ENCODE measurements at regions not wholly inside any gene's neighbourhood (a gene's known extent, or its start where the extent isn't known, plus 50 kb on each side); places are given as distances from the start of the nearest gene placed in this dataset.
"Not testable (repeated sequence)": the region's sequence is repeated elsewhere in the genome, so short reads cannot be mapped to it uniquely, and the experiment has no call there.

GRCh38 chr15:31681529-31682259 lies 348.6 kb upstream of the CHRNA7 start:
- DNase-seq = not testable (repeated sequence)

DNA sequence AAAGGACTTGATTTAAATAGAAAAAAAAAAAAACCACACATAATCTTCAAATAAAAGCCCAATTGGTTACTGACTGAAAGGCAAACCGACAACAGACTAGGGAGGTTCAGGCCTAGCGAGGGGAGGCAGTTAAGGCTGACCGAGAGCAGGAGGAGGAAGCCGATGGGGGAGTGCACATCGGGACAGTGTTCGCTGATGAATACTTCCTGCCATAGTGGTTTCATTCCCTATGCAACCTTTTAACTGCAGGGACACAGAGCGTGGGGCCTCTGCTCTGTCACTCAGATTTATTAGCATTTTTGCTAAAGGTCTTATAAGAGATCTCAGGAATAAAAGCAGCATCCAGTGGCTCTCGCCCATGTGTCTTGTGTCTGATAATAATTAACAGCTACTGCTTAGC lies 343.2 kb upstream of the CHRNA7 start:
- peak; percentile 4 for DNase-seq

DNA sequence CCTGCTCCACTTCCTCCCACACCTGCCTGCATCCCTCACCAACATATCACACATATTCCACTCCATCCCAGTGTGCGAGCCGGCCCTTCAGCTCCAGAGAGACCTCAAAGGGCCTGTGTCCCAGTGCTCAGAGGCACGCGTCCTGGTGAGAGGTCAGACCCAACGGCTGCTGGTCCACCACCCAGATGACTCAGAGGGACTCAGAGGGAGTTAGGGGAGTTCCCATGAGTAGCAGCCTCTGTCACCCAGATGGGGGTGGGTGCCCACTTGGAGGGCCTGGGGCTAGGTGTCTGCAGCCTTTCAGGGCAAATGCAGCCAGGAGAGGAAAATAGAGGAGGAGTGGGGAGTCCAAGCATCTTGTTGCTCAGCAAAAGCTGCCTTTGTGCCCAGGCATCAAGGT lies 333.8 kb upstream of the CHRNA7 start:
- DNase-seq = not testable (repeated sequence)

DNA sequence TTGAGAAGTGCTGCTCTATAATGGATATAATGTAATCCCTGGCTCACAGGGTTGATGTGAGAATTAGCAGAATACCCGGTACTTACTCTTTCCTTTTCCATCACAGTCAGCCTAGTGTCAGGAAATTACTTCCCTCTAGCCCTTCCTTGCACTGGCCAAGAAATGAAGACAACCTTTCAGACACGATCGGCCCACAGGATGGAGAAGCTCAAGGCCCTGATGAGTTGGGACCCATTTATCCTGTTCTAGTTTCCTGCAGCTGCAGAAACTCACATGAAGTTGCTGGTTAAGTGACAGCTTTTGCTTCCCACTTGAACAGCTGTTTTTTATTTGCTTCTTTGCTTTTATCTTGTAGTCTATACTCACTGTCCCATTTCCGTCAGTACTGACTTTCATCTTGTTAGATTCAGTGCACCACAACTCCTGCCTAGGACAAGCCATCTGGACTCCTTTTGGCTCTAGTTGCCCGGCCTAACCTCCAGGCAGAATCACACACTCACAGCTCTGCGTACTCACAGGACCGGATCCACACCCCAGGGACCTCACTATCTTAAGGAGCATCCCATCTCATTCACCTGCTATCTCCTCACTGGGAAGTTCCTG lies 325.1 kb upstream of the CHRNA7 start:
- DNase-seq = not testable (repeated sequence)

GRCh38 chr15:31707944-31708702 lies 322.2 kb upstream of the CHRNA7 start:
- not testable (repeated sequence) for DNase-seq

DNA sequence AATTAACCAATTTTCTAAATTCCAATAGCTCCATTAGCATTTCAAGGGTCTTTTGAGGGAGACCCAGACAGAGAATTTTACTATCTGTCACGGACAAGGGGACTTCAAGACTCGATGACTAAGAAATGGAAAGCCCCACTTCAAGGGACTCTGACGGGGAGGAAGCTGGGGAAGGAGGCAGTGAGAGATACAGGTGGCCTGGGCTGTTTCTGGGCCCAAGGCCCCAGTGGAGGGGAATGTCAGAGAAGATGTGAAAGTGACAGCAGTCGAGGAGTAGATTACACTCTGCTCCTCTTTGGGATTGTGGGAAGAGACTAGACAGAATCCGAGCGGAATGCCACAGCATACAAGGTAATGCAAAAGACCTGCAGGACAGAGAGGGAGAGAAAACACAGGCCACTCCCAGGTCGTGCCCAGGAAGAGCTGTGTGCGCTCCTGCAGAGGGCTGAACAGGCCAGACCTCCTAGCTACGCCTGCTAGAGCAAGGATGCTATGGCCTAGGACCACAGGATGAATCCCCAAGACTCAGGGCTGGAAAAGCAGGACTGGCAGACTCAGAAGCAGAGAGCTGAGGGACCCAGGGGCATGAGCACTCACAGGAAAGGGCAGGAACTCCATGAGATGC lies 321.5 kb upstream of the CHRNA7 start:
- DNase-seq = not testable (repeated sequence)

DNA sequence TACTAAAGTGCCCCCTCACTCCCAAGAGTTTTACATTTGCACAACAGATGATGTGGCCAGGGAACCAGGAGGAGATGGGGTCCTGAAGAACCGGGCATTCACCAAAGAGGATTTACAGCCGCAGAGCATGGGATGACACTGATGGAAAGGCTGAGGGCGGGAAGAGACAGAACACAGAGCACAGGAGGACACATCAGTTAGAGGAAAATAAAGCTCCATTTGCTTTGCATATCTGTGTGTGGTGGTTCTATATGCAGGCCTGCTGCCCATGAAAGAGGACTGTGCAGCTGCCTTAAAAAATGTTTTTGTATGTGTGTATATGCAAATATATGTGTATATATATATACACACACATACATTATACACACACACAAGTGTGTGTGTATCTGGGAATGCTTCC lies 320.8 kb upstream of the CHRNA7 start:
- not testable (repeated sequence) for DNase-seq

- DNase-seq = not testable (repeated sequence)
These were observed 319.5 kb upstream of the CHRNA7 start for GRCh38 chr15:31710806-31711205.

GRCh38 chr15:31715208-31715607 lies 315.1 kb upstream of the CHRNA7 start:
- DNase-seq = not testable (repeated sequence)

DNA sequence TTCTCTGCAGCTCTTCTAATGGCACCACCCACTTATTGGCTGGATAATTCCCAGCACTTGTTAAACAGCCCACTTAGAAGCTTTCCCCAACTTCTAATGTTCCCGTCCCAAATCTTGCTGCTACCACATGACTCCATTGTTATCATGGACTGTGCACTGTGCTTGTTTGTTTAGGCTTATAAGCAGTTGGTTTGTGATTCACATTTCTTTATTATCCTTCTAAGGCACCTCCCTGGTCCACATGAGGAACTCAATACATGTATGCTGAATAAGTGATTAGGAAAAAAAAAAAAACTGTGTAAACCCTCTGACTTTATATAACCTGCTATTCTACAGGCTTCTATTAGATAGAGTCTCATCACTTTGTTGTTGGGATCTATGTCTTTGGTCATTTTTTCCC lies 311.7 kb upstream of the CHRNA7 start:
- DNase-seq = not testable (repeated sequence)

- DNase-seq = not testable (repeated sequence)
These were observed 310.8 kb upstream of the CHRNA7 start for GRCh38 chr15:31719396-31720022.

GRCh38 chr15:31723019-31723418 lies 307.3 kb upstream of the CHRNA7 start:
- not testable (repeated sequence) for DNase-seq

DNA sequence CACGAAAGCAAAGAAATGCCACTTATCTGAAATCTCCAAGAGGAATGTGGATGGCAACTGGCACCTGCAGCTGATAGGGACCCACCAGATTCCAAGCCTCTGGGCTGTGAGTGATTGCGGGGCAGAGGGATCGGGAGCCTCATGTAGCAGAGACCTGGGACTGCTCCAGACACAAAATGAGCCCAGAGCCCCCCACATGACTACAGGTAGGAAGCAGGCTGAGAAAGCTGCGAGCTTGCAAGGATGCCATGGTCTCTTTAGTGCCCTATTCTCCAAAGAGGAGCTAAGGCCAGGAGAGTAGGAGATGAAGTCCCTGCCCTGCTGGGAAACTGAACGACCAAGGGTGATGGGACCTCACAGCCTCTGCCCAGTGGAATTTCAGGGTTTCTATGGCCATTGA lies 305.4 kb upstream of the CHRNA7 start:
- DNase-seq = not testable (repeated sequence)

GRCh38 chr15:31725619-31726018 lies 304.7 kb upstream of the CHRNA7 start:
- not testable (repeated sequence) for DNase-seq

GRCh38 chr15:31727612-31728011 lies 302.7 kb upstream of the CHRNA7 start:
- no peak for DNase-seq

DNA sequence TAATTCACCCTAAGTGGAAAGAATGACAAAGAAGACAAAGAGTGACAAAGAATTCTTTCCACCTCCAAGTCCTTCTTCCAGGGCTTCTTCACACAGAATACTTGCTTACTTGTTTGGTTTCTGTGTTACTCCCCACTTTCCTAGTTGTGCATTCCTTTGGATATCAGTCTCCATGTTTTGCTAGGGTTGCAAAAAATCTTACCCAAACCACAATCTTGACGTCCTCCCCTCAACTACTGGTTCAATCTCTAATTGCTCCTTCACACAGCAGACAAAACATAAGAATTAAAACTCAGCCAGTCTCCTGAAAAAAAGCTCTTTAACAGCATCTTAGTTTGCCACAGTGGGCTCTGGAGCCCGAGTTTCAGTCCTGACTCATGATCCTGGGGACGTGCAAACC lies 297.6 kb upstream of the CHRNA7 start:
- no peak for DNase-seq

DNA sequence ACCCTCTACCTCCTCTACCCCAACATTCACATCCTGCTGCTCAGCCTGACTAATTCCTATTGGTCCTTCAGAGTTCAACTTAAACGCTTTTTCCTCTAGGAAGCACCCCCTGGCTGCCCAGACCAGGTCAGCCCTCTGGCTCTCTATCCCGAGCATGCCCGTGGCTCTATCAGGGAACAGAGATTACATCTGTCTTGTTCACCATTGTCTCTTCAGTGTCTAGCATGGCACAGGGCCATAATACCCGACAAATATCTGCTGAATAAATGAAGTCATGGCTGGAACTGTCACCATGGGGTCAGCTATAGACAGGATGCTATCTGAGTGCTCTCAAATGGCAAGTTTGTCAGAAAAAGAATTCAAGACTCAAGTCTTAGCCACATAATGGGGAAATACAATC lies 296.9 kb upstream of the CHRNA7 start:
- no peak for DNase-seq

DNA sequence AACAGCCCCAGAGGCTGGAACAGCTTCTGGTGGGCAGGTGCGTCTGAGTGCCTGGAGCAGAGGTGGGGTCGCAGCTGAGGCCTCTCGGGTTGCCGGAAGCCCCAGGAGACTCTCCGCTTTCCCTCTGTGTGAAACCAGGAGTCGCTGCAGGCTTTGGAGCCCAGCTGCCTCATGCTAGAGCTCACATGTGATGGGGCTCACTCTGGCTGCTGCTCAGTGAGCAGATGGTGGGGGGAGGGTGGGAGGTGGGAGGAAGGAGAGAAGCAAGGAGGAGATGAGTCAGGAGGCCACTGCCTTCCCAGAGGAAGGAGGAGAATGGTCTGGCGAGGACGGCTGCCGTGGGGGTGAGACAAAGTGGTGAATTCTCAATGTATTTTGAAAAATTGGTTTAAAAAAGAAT lies 290.1 kb upstream of the CHRNA7 start:
- peak; percentile 2 for DNase-seq

DNA sequence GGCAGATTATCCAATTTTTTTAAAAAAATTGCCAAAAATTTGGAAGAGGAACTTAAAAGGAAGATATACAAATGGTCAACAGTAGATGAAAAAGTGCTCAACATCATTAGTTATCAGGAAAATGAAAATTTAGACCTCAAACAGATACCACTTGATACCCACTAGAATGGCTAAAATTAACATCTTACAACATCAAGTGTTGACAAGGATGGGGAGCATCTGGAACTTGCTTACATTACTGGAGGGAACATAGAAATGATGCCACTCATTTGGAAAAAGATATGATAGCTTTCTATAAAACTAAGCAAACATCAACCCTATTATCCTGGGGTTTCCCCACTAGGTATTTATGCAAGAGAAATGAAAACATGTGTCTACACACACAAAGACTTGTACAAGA lies 284.5 kb upstream of the CHRNA7 start:
- no peak for DNase-seq

GRCh38 chr15:31752065-31752762 lies 278.1 kb upstream of the CHRNA7 start:
- no peak for DNase-seq

DNA sequence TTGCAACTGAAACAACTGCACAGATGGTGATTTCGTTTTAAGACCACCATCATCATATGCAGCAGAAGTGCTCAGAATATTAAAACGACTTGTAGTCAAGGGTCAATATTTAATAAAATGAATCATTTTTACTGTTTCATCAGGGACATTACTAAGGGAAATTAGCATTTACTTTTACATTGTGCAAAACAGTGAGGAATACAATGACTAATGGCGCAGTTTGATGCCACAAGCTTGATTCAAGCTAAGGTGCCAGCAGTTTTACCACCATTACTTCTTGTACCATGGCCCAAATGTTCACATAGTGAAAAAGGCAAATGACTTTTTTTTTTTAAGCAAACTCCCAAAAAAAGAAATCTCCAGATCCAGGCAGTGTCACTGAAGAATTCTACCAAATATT lies 277.4 kb upstream of the CHRNA7 start:
- DNase-seq = no peak

GRCh38 chr15:31758126-31758525 lies 272.2 kb upstream of the CHRNA7 start:
- DNase-seq = no peak

Data from right kidney (tissue), 1 donor.